ENCODE measurements at regions not wholly inside any gene's neighbourhood (a gene's known extent, or its start where the extent isn't known, plus 50 kb on each side); places are given as distances from the start of the nearest gene placed in this dataset.

- TF ChIP-seq CTCF (conservative IDR thresholded peaks at IDR 0.05 in 1 of 2, IDR thresholded peaks at IDR 0.05 in 1 of 2; ENCODE audit: extremely low read depth in 1 of 2, insufficient read depth in 1 of 2, low read depth in 1 of 2, low read length in 2 of 2): no peak
- no peak for TF ChIP-seq EZH2 (IDR thresholded peaks at IDR 0.05; ENCODE audit: borderline replicate concordance, low read length)
These were observed 222.9 kb upstream of the ZC3H12C start for GRCh38 chr11:109870297-109870696.
